RPMI8226 (cell line): ENCODE measurements at regions not wholly inside any gene's neighbourhood (a gene's known extent, or its start where the extent isn't known, plus 50 kb on each side); places are given as distances from the start of the nearest gene placed in this dataset.
A peak's percentile ranks its signal among the peaks of the same experiment; 100 is the strongest.

Experiments
- DNase-seq: peaks from one replicate; pipeline ENCODE4 v3.0.0-alpha.2; 2015

DNA sequence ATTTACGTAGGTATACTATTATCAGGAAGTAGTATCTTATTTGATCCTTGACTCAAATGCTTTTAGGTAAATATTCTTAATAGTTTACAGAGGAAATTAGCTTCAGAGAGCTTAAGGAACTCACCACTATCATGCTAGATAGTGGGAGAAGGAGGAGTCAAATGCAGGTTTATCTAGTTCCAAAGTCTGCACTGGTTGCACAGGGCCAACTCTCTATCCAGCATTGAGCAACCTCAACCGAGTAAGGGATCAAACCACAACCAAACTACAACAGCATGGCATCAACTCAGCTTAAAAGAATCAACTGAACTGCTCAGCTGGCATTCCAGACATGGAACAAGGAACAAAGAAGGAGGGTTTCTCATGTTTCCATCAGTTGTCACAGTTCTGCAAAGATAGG is 306.0 kb downstream of the MAF start:
- DNase-seq, result no peak

DNA sequence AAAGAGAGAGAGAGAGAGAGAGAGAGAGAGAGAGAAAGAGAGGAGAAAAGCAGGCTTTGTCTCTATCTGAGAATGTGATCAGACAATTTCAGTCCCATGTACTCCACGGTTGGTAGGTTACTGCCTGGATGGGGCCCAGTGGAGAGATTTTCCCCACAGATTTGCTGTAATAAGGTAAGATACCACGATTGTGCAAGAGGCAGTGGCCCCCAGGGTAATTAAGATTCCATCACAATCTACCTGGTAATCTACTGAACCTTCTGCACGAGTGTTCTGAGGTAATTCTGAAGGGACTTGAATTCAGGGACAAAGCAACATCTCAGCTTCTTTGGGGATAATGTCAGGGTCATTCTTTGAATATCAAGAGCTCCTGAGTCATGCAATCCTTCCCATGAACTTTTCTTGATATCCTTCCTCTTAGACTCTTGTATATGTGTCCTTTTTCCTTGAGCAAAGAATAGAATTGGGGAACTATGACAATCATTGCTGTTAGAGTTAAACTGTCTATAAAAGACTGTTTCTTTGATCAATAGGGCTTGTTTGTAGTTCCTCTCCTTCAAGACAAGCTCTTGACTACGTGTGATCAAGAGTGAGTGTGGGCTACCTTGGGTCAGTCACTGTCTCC is 306.6 kb downstream of the MAF start:
- no peak for DNase-seq

DNA sequence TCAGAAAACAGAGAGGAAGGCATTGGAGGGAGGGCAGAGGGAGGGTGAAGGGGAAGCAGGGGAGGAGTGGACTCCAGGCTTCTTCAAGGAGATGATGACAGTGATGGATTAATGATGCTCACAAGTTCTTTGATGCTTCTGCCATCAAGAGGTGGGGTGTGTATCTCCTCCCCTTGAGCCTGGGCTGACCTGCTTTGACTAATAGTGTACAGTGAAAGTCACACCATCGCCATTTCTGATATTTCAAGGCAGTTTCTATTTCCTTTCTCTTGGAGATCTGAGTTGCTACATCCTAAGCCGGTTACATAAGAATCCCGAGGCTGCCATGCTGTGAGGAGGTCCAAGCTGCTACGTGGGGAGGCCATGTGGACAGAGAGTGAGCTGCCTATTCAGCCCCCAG is 312.5 kb downstream of the MAF start:
- peak; percentile 22 for DNase-seq

DNA sequence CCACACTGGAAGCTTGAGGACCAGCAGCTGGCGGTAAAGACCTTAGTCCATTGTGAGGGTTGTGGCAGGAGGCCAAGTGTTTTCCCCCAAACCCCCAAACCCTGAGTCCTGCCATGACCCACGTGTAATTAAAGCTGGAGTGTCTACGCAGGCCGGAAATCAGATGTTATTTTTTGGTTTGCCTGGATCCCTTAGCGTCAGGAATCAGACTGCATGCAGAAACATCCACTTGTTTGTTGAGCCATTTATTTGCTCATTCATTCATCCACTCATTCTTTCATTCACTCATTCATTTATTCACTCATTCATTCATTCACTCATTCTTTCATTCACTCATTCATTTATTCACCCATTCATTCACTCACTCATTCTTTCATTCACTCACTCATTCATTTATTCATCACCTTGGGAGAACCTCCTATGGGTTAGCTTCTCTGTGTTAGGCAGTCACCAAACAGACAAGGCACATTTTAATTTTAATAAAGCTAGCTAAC is 313.1 kb downstream of the MAF start:
- DNase-seq, result no peak

DNA sequence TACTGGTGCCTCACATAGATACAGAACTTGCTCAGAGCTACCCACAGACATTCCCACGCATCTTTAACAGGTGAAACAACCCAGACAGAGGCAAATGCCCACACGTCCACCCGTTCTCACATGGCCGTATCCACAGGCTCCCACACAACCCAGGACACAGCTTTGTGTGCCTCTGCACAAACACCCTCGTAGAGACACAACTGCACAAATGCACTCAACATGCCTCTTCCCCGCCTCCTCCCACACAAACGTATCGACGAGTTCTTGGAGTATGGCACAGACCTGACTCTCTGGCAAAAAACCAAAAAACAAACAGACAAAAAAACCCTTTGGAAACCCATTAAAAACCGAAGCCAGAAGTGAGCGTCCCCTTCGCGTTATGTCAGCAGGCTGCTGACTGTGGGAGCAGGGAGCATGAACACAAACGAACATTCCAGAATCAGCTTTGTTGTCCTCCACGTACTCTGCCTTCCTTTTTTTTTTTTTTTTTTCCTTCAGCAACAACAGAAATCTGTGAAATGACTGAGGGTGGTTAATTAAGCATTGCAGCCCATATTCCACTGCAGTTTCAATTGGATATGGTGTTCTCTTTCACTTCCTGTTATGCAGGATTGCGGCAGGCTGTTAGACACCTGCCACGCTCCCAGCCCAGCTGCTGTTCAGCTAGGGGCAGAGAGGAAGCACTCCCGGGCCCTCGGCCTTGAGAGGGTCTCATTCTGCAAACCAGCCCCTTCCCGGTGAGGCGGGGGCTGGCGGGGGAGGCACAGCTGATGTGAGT is 313.7 kb downstream of the MAF start:
- DNase-seq, result peak; percentile 93

DNA sequence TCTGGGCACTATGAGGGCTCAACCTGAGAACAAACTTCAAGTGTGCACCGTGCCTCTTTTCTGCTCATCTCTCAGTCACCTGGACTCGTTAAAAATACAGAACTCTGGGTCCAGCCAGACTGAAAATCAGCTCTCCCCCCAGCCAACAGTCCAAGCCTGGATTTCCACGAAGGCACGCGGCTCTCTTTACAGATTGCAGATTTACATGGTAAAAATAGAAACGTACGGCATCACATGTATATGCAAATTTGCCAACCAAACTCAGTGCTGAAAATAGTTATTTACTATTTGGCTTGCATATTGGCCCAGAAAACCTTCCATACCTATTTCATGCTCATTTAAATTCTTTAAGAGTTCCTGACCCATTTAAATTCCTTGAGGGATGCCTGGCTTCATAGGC is 315.8 kb downstream of the MAF start:
- no peak for DNase-seq

DNA sequence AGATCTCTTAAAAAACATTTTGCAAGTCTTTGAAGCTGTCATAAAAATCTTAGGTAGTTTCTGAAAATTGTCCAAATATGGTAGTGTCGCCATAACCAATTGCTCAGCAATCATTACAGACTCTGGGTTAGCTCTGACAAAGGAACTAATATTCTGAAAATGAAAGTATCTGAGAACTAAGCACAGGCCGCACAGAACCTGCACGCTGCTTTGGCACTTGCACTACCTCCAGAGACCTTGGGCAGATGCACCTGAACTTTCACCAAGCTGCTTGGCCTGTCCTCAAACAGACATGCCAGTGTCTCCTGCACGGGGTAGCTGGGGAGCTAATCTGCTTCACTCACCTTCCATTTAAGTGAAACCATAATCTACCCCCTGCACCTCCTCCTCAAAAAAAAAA is 317.0 kb downstream of the MAF start:
- DNase-seq, result peak; percentile 90

DNA sequence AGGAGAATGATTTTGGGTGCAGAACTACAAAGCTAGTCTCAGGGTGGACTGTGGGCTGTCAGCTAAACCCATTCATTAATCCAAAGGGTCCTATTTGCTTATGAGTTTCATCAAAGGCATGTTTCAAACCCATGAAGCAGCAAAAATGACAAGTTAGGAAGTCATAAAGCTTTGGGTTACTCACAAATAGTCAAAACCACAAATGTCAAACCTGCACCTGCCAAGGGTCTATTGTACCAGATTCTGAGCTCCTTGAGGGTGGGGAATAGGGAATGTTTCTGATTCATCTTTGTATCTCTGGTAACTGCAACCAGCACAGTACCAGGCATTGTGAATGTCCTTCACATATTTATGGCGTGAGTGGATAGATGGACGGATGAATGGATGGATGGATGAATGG is 317.7 kb downstream of the MAF start:
- no peak for DNase-seq

DNA sequence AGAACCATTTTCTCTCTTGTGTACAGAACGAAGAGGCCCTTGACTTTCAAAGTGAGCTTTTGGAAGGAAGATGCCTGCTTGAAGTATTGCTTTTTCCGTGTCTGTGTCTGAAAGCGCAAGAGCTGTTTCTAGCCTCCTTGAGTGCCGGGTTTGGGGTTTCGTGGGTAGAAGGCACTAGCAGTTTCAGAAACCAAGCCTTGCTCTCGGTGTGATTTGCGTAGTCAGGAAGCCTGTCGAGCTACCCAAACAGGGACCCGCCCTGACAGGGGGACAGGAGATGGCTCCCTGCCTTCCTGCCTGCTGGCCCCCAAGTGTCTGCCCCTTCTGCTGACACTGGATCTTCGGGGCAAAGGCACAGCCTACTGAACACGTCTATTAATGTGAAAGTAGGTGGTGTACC is 322.0 kb downstream of the MAF start:
- DNase-seq, result peak; percentile 68

DNA sequence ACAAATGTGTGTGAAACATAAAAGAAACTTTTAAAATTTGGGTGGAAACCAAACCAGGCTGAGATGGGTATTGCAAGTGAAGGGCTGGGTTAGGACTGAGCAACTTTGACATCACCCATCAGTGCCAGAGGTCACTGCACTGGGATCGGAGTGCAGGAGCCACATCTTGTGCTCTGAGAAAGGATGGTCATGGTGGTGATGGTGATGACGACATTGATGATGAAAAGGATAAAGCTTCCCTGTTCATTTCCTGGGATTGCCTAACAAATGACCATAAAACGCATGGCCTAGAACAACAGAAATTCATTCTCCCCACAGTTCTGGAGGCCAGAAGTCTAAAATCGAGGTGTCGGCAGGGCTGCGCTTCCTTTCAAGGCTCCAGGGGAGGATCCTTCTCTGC is 324.0 kb downstream of the MAF start:
- no peak for DNase-seq

DNA sequence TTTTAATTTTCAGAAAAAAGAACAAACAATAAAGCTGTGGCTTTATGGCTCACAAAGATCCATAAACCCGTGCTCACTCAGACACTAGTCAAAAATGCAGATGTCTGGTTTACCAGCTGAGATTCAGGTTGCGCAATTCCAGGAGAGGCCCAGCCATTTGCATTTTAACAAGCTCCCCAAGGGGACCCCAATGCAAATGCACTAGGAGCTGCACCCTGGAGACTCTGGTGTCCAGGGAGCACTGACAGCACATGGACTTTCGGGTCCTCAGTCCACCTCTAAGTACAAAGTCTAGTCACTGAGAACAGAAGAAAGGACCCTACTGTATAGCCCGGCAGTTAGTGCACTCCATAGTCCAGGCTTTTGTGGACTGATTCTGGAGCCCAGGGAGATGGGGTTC is 326.3 kb downstream of the MAF start:
- no peak for DNase-seq

DNA sequence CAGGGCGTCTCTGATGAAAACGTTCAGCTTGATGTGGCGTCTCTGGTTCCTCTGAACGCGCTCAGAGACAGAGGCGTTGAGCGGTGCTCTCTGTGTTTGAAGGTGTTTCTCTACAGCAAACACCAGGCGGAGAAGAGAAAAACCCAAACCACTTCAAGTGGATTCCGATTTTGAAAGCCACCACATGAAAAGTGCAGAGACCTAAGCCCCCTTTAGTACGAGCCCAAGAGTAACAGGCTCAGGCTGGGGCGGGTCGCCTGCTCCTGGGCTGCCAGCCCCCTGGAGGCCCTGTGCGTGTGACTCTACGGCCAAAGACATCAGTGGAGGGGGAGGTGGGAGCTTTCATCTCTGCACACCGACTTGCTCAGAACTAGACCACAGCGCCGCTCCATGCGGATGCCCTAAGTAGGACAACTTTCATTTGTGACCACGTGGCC is 328.4 kb downstream of the MAF start:
- DNase-seq, result no peak

DNA sequence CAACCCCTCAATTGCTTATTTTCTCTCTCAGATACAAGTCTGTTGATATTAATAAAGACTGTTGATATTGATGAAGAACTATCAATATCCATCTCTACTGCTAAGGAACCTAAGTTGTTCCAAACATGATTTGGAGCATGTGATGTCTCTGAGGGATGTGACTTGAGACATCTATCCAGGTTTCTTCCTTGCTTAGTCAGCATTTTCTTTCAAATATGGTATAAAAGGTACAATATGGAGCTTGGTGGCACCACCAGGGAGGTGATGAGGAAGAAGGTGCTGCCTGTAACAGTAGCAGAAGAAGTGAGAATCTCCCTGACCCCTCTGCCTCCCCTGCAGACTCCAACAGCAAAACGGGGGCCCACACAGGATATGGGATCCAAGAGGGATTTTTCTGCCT is 329.0 kb downstream of the MAF start:
- no peak for DNase-seq

DNA sequence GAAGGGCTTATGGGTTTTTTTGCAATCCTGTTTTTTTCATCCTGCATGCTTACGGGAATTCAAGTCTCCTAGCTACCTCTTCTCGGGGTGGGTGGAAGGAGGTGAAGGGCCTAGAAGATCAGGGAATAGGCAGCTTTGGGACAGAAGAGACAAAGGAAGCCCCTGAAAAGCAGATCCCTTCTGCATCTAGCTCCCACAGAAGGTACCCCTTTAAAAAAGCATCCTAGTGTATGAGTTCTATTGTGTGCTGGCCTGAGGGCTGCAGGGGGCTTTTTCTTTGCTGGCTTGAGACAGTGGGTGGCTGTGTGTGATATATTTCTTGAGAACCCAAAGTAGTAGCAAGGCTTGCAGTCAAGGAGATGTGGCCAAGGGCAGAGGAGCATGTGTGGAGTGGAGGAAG is 330.5 kb downstream of the MAF start:
- no peak for DNase-seq

DNA sequence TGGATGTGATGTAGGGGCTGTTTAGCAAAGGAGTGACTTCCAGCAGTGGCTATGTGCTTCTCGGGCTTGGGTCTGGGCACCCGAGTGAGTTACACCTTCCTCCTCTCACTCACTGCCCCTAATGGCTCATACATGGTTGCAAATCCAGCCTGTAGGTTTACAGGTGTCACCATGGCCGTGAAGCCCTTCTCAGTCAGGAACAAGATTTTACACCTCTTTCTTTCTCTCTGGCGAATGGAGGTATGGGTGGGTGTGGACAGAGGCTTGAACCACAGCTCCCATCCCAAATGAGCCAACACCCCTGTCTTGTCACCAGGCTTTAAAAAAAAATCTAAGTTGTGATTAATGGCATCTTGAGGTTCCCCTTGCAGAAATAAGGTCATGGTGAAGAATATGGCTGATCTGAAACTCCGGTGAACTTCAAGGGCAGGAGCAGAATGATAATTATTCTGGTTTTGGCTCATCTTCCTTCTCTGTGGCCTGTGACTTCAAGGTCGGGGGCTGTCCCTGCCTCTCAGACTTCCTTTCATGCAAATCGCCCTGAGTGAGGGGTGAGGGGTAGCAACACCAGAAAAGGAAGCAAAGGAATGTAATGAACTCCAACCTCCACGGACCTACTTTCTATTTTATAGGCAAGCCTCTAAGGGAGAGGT is 331.2 kb downstream of the MAF start:
- DNase-seq, result peak; percentile 15

DNA sequence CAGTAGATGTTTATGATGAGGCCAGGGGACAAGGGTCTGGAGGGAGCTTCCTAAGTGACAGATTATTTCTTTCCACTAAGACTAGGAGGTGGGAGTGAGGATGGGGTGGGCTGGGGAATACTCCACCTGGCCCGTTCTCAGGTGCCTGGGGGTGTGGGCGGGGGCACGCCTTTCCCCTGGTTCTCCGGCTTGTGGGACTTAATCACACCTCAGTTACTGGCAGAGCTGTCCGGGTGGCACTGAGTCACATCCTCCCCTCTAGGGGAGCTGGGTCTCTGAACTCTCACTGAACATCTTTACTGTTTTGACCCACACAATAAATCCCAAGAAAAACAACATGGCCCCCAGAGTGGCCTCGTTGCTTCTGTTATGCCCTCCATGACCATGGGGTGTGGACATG is 332.8 kb downstream of the MAF start:
- no peak for DNase-seq

DNA sequence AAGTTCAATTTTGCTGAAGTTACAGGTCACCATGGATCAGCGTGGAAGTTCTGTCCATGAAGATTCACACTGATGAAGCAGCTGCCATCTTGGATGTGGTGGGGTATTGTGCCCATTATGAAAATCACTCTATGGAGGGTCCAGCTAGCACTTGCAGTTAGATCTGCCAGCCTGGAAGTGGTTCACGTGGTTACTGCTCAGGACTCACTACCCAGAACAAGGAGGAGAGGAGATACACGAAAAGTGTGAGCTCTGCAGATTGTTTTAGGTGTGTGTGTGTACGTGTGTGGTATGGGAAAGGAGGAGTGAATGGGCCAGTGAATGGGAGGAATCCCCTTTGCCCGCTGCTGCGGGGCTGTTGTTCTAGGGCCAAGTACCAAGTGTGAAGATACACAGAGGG is 333.4 kb downstream of the MAF start:
- no peak for DNase-seq

DNA sequence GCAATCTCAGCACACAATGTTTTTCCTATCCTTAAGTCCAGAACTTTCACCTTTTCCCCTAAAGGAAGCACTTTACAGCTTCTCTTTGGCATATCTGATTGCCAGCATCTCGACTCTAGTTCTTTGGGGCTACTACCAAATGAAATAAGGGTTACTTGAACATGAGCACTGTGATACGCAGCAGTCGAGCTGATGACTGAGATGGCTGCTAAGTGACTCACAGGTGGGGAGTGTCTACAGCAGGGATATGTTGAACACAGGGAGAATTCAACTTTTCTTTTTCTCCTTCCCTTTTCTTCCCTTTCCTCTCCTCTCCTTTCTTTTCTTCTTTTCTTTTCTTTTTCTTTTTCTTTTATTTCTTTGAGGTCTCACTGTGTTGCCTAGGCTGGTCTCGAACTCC is 334.8 kb downstream of the MAF start:
- DNase-seq, result no peak

DNA sequence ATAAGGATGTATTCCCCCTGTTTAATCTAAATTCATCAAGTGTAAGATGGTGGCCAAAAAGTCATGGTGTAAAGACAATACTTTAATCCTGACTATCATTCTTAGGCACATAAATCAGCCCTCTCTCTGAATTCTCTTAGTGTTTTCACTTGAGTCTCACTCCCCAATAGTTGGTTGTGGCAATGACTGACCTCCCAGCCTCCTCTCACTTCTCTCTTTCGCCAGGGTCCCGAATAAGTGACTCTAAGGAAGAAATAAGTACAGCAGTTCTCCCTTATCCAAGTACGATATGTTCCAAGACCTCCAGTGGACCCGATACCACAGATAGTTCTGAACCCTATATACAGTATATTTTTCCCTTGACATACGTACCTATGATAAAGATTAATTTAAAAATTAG is 335.3 kb downstream of the MAF start:
- DNase-seq, result no peak

DNA sequence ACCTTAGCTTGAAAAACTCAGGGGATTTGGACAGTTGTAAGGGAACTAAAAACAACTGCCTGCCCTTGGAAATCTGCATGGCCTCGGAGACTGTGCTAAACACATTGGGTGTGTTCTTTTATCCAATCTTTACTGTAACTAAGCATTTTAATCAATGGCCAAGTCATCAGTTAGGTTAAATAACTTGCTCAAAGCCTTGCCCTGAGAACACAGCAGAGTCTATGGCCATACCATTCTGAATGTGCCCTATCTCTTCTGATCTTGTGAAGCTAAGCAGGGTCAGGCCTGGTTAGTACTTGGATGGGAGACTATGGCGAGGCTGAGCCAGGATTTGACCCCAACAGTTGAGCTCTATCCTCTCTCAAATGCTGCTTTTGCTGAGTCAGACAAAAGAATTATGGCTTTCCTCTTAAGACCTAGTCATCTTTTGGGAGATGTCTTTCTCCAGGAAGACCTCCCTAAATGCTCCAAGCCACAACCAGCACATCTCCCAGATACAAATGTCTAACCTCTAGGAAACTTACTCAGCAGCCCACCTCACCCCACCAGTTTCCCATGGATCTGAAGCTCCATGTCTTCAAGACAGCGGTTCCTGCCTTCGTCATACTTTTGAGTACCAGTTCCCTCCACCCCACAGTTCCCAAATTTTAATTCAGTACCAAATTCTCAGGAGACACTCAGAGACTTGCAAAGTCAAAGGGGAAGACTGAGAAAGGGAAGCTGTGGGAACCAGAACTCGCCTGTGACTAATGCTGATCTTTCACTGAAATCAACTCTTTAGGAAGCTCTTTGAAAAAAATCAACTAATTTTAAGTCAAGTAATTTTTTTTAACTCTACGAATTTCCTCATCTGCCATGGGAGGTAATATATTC is 336.1 kb downstream of the MAF start:
- no peak for DNase-seq

DNA sequence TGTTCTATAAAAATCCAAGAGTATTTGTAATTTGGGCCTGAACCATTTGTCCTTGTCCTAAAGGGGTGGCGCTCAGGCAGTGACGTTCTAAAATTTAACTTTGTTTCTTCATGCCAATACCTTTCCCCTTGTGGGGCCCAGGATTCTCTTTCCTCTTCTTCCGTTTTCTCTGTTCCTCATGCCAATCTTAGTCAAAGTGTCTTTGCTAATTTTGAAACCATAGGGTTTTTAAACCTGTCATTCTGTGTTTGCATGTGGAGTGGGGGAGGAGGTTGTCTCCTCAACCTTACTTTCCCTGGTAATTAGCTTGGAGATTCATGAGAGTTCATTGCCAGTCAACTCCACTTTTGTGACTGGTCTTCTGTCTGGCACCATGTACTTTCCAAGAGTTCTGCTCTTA is 337.1 kb downstream of the MAF start:
- no peak for DNase-seq
